Esophagus squamous epithelium (tissue), 5 donors: ENCODE measurements at regions not wholly inside any gene's neighbourhood (a gene's known extent, or its start where the extent isn't known, plus 50 kb on each side); places are given as distances from the start of the nearest gene placed in this dataset.

Source experiments
- DNase-seq: peaks from one replicate; lab custom pipeline; 2025; lab: John Stamatoyannopoulos, UW
- H3K27ac ChIP-seq, 4 donors: fragments of 200-600 bp; sonication (generic); one replicate each; pipeline ENCODE4 v1.5.1; 2016 to 2019; ENCODE audit warnings: mild to moderate bottlenecking in 1 of 4
- H3K27me3 ChIP-seq, 4 donors: fragments of 200-600 bp; sonication (generic); 1 replicate in 3 of 4; 2 replicates in 1 of 4; pipeline versions ENCODE4 v1.5.1 to v1.6.0; 2017 to 2021; ENCODE audit warnings: antibody characterized with exemption in 1 of 4
- H3K36me3 ChIP-seq, 3 donors: fragments of 200-600 bp; sonication (generic); one replicate each; pipeline ENCODE4 v1.5.1; 2016 to 2019
- H3K4me1 ChIP-seq, 3 donors: fragments of 200-600 bp; sonication (generic); one replicate each; pipeline ENCODE4 v1.5.1; 2017 to 2019
- H3K4me3 ChIP-seq, 4 donors: fragments of 200-600 bp; sonication (generic); 1 replicate in 3 of 4; 2 replicates in 1 of 4; pipeline ENCODE4 v1.5.1; 2016 to 2019; ENCODE audit warnings: mild to moderate bottlenecking in 2 of 4, moderate library complexity in 1 of 4
- H3K9me3 ChIP-seq, 3 donors: fragments of 200-600 bp; sonication (generic); one replicate each; pipeline ENCODE4 v1.5.1; 2016 to 2019
- CTCF ChIP-seq, 6 experiments: fragments of 450-650 bp in 4 of 6; fragments of 200-600 bp in 2 of 6; sonication (generic) in 2 of 6; IDR thresholded peaks; one replicate each; pipeline ENCODE4 v1.5.1; 2016 to 2019; ENCODE audit warnings: antibody characterized with exemption in 6 of 6, mild to moderate bottlenecking in 4 of 6, moderate library complexity in 4 of 6
- POLR2A ChIP-seq, 4 donors: fragments of 450-650 bp; IDR thresholded peaks; one replicate each; pipeline ENCODE4 v1.6.1; 2017; ENCODE audit warnings: antibody characterized with exemption in 4 of 4, mild to moderate bottlenecking in 4 of 4, moderate library complexity in 3 of 4
- WGBS, 2 donors: methylation state at CpG; one replicate each; pipeline ENCODE4 v1.1.5; 2018; 5-methylcytosine and 5-hydroxymethylcytosine counted together
- intact Hi-C: fragments of 100-400 bp; cut with DNase I; formaldehyde crosslinking; loops from one replicate; pipeline ENCODE4 v1.15.0; 2022
- small RNA-seq, 4 donors: library from RNA; depleted of rRNA; stranded (forward); fragments of <200 nt; gene quantifications; one replicate each; pipeline ENCODE3, GENCODE V24; 2016
- donor health status: DM: yes; HTN: yes; CAD: no.

- TF ChIP-seq CTCF (IDR thresholded peaks at IDR 0.05) (no peak), POLR2A (IDR thresholded peaks at IDR 0.05) (no peak)
- Histone ChIP-seq H3K9me3 (no peaks in the 10 kb centered on the region), H3K4me3 (no peak overlapping the region), H3K27ac (no peak overlapping the region), H3K27me3 (no peaks in the 10 kb centered on the region), H3K4me1 (no peaks in the 10 kb centered on the region), H3K36me3 (no peaks in the 10 kb centered on the region)
- no peak for DNase-seq
- 22 to 41% methylated on average over 1 of the region's 1 CpG for WGBS, 2 donors
- intact Hi-C loops = no loop called here
These were observed 87.5 kb downstream of the TBX19 start for GRCh38 chr1:168368131-168368530.

GRCh38 chr1:168365719-168366479, 85.2 kb downstream of the TBX19 start:
- intact Hi-C loops = no loop called here
- no peak for DNase-seq
- H3K4me3 ChIP-seq = no peak overlapping the region
- H3K27ac ChIP-seq = no peak overlapping the region
- TF ChIP-seq CTCF (IDR thresholded peaks at IDR 0.05) = peak in 1 of 6 experiments; percentile 11
- no peak for TF ChIP-seq POLR2A (IDR thresholded peaks at IDR 0.05)
- H3K9me3 ChIP-seq = no peaks in the 10 kb centered on the region
- no peaks in the 10 kb centered on the region for H3K36me3 ChIP-seq
- H3K27me3 ChIP-seq = no peaks in the 10 kb centered on the region
- H3K4me1 ChIP-seq = no peaks in the 10 kb centered on the region
- 67 to 68% methylated on average over 7 to 9 of the region's 9 CpGs for WGBS, 2 donors

Small RNA genes lying in the stretch of these regions (small RNA-seq; reads per million reads assigned to genes)
- gene MIR557 = 0 reads per million in 4 donors
